Colon (tissue), 2 donors: ENCODE measurements at regions not wholly inside any gene's neighbourhood (a gene's known extent, or its start where the extent isn't known, plus 50 kb on each side); places are given as distances from the start of the nearest gene placed in this dataset.

Experiments
- FAIRE-seq: peaks from 2 replicates; lab custom pipeline; 2012; peaks lifted over from hg19 to GRCh38; lab: Jason Lieb, UNC
- donor health status: control.
- donor health status: control.

DNA sequence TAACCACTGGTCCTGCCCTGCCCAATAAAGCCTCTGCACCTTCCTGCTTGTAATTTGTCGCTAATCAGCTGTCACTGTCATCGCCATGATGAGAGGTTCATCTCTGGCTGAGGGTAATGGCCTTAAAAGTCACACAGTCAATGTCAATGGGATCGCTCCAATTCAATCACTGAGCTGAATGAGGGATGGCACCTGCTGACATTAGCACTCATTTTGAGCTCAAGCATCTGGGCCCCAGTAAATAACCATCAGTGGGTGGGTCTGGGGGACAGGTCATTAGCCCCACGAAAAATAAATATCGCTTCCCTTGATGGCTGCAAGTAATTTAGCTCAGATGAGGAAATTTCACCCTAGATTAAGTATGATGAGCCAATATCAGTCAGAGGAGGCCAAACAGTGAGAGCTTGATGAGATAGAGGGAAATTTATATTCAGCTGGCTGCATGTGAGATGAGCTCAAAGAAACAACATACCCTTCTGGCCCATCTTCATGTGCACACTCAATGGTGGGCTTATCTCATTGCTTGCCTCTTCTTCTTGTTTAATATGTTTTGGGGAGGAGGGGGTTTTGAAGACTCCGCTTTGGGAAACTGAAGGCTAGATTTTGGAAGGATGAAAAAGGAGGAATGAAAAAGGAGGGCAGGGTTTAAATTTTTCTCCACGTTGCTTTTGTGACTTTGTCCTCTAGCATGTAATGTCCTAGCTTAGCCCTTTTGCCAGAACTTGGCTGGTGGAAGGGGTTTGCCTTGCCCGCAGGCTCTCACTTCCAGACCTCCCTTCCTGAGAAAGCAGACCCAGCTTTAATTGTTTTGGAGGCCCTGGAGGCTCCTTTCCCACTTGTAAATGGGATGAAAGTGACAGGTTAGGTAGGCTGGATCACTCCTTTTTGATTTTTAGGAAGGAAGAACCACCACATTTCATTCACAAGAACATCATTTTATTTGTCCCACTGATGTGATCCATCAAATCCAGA is 84.8 kb upstream of the PAQR3 start:
- FAIRE-seq = no peak

DNA sequence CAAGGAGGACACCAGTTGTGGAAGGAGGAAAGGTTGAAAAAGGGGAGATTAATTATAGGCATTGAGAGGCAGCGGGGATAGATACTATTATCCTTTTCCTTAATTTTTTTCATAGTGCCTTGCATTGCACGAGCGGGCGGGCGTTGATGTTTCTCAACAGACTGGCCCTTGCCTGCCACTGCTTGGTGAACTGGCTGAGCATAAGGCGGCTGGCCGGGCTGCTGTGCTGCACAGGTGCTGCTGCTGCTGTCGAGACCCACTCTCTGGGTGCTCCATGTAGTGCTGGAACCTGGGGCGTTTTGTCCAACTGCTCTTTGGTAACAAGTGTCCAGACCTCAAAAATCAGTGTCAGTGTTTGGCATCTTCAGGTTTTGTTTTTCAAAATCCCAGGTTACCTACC is 83.3 kb upstream of the PAQR3 start:
- no peak for FAIRE-seq

DNA sequence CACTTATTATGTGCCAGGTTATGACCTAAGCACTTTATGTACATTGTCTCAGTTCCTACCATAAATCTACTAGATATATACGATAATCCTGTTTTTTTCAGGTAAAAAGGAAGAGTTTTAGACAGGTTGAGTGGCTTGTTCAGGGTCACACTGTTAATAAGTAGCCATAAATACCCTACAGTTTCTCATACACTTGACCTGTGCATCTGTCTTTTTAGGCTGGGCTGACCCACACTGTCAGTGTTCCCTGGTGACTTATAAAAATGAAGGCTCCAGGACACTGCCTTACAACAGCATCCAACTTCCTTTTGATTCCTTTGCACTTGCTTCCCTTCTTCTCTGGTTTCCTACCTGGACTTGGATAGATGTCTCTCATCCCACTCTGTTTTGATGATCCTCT is 78.2 kb upstream of the PAQR3 start:
- no peak for FAIRE-seq

DNA sequence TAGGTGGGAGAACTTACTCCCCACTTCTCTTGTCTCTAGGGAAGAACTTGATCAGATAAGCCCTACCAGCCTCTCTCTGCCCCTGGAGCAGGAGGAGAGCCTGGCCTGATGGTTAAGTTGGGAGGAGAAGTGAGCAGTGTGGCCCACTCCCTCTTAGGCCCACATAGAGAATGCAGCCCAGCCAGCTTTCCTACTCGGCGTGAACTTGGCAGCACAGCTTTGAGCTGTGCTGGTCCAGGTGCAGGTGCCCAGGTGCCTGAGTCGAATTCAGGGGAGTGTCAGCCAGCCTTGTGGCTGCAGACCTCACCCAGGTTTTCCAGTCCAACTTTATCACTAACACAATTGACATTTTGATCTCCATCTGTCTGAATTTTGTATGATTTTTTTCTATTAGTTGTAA is 77.6 kb upstream of the PAQR3 start:
- no peak for FAIRE-seq

DNA sequence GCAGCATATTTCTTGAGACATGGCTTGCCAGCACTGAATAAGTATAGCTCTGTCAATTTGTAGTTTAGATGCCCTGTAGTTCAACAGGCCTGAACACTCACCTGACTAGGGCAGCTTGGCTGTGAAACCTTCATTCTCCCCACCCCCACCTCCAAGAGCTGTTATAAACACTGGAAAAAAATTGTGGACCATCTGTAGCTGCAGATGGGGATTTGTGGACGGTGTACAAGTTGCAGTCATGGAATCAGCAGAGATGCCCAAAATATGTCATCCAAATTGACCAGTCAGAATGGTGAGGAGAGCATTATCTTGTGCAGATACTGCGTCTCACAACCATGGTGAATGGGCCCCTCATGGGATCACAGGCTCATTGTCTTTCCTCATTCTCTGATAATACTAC is 76.2 kb upstream of the PAQR3 start:
- no peak for FAIRE-seq

DNA sequence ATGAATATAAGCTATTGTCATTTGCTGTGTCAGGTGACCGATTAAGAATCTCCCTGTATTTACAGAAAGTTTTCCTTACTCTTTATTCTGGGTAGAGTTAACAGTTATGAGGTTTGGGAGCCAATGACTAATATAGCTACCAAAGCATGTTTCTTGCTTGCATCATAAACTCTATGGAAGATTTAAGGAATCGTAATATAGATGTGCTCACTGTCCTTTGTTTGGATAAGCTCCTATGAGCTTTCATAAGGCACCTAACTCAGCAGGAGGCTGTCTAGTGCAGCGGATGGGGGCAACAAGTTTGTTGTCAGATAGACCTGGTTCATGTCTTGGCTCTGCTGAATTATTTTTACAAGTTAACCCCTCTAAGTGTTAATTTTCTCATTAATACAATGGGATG is 75.0 kb upstream of the PAQR3 start:
- no peak for FAIRE-seq

DNA sequence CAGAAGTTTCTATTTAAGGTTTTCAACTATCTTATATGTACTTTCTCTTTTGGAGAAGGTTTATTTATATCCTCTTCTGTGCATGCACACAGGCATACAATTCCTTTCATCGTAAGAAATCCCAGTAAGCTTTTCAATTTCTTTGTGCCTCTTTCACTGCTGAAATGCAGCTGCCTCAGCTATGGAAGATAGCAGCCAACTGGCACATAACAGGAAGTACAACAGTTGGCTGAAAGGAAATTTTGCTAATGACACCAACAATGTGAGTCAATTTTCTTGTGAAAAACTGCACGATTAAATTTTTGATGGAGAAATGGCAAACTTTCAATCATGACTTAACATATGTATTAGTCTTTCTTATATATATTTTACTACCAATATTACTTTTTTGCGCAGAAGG is 74.5 kb upstream of the PAQR3 start:
- FAIRE-seq = no peak

DNA sequence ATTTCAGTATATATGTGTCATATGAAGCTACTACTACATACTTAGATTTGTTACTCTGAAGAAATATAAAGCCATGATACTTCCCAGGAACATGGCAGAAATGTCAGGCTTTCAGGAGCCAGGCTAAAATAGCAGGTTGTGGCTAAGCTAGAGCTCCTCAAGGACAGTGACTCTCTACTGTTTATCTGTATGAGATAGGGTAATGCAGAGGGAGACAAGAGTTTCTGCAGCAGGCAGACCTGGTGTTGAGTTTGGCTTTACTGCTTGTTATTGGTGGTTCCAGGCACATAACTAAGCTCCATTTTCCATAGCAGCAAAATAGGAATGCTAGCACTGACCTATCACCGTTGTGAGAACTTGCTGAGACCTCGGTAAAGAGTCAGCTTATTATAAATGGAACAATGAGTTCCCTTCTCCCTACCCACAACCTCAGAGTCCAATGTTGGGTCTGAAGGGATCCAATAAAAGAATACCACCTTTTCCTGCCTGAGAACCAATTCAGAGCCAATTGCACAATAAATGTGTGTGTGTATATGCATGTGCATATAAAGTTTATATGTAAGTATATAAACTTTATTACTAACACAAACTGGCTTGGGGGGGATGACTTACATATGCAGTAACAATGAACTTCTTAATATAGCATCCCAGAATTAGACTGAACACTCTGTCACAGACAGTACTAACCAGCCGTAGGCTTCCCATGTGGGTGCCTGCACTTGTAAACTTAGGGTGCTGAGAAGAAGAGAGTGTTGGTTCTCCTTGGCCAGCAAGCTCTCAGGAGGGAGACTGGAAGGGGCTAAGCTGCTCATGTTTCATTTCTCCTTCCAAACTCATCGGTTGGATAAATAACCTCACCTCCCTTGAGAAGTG is 51.9 kb upstream of the PAQR3 start:
- FAIRE-seq = no peak

DNA sequence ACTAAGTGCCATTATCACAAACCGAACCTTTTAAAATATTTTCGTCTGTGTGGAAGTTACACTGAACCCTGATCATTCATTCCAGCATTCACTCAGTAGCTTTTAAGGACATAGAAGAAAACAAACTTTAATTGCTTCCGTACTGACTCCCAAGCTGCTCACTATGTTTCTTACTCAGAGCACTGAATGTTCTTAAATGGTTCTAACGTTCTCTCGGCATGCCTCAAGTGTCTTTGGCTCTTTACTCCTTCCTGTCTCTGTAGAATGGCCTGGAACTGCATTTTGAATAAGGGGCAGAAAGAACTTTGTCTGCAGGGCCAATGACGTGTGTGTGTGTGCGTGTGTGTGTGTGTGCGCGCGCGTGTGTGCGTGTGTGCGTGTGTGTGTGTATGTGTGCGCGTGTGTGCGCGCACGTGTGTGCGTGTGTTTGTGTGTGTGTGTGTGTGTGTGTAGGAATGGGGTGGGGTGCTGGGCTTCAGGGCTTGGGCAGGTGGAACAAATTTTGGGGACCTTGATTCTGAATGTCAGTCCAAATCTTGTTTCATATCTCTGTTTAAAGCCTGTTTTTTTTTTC is 50.5 kb upstream of the PAQR3 start:
- FAIRE-seq = no peak
